Ramos (cell line): ENCODE measurements at regions not wholly inside any gene's neighbourhood (a gene's known extent, or its start where the extent isn't known, plus 50 kb on each side); places are given as distances from the start of the nearest gene placed in this dataset.

Experiments
- in situ Hi-C: fragments of 300-500 bp; cut with MboI; formaldehyde crosslinking; loops from one replicate; pipeline ENCODE4 v1.14.3; 2022; ENCODE audit warnings: low sequenced_read_pairs; ENCODE audit not compliant: unreplicated experiment

DNA sequence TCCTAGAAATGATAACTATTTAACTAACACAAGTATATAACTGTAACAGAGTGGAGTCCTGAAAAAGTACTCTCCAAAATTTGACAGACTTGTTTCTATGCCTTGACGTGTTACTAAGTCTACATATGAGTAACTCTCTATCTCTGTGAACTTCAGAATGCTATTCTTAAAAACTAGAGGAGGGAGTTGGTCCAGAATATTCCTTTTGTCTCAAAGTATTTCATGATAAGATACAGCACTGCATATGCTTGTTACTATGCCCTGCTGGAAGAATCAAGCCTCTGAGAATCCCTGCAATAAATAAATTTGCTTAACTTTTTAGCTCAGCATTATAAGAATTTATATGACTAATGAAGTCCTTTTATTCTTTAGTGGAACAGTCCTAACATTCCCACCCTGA is 50.9 kb upstream of the ATXN3L start:
- in situ Hi-C loops = no loop called here
